ENCODE measurements at regions not wholly inside any gene's neighbourhood (a gene's known extent, or its start where the extent isn't known, plus 50 kb on each side); places are given as distances from the start of the nearest gene placed in this dataset.

DNA sequence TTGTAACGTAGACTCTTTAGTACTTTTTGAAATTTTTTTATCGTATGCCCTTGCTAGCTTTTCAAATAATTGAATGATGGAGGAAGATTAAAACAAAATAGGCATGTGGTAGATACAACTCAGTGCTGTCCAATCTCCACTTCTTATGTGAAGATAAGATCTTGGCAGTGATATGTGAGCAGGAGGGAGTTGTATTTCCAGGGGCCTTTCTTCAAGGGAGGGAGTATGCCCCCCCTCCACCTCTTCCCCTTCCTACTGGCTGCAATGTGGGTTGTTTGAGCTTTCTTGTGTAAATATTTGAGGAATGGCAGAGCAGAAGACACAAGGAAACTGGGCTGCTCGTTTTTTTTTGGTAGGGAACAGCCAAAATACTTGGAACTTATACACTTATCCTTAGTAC is 374.9 kb downstream of the PSAT1 start:
- TF ChIP-seq, protein P1, sequence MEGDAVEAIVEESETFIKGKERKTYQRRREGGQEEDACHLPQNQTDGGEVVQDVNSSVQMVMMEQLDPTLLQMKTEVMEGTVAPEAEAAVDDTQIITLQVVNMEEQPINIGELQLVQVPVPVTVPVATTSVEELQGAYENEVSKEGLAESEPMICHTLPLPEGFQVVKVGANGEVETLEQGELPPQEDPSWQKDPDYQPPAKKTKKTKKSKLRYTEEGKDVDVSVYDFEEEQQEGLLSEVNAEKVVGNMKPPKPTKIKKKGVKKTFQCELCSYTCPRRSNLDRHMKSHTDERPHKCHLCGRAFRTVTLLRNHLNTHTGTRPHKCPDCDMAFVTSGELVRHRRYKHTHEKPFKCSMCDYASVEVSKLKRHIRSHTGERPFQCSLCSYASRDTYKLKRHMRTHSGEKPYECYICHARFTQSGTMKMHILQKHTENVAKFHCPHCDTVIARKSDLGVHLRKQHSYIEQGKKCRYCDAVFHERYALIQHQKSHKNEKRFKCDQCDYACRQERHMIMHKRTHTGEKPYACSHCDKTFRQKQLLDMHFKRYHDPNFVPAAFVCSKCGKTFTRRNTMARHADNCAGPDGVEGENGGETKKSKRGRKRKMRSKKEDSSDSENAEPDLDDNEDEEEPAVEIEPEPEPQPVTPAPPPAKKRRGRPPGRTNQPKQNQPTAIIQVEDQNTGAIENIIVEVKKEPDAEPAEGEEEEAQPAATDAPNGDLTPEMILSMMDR (IDR thresholded peaks at IDR 0.05; ENCODE audit: low read length): no peak
- TF ChIP-seq EZH2 (optimal IDR thresholded peaks at IDR 0.05; ENCODE audit: low read depth, low read length) (no peak), EZH2phosphoT487 (IDR thresholded peaks at IDR 0.05; ENCODE audit: low read length) (no peak)
